ENCODE measurements at regions not wholly inside any gene's neighbourhood (a gene's known extent, or its start where the extent isn't known, plus 50 kb on each side); places are given as distances from the start of the nearest gene placed in this dataset.

DNA sequence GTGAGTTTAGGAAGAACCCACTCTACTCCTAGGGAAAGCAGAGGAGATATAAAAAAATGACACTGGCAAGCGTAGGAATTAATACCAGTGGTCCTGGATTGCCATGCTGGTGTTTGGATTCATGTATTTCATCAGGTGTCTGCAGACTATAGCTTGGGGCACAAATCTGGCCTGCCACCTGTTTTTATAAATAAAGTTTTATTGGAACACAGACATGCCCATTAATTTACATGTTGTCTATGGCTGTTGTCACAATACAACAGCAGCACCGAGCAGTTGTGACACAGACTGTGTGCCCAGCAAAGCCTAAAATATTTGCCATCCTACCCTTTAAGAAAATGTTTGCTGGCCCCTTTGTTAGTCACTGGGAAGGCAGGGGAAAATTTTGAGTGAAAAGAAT, 553.2 kb downstream of the VRK1 start:
- no peak for TF ChIP-seq POLR2AphosphoS5 (IDR thresholded peaks at IDR 0.05)
- TF ChIP-seq, protein P1, sequence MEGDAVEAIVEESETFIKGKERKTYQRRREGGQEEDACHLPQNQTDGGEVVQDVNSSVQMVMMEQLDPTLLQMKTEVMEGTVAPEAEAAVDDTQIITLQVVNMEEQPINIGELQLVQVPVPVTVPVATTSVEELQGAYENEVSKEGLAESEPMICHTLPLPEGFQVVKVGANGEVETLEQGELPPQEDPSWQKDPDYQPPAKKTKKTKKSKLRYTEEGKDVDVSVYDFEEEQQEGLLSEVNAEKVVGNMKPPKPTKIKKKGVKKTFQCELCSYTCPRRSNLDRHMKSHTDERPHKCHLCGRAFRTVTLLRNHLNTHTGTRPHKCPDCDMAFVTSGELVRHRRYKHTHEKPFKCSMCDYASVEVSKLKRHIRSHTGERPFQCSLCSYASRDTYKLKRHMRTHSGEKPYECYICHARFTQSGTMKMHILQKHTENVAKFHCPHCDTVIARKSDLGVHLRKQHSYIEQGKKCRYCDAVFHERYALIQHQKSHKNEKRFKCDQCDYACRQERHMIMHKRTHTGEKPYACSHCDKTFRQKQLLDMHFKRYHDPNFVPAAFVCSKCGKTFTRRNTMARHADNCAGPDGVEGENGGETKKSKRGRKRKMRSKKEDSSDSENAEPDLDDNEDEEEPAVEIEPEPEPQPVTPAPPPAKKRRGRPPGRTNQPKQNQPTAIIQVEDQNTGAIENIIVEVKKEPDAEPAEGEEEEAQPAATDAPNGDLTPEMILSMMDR (IDR thresholded peaks at IDR 0.05), result no peak
- no peak for TF ChIP-seq EP300 (IDR thresholded peaks at IDR 0.05)
- no peak for TF ChIP-seq POLR2A (IDR thresholded peaks at IDR 0.05; ENCODE audit: low read depth)
